Left ventricle myocardium superior (tissue), 1 donor: ENCODE measurements at regions not wholly inside any gene's neighbourhood (a gene's known extent, or its start where the extent isn't known, plus 50 kb on each side); places are given as distances from the start of the nearest gene placed in this dataset.
"Not testable (repeated sequence)": the region's sequence is repeated elsewhere in the genome, so short reads cannot be mapped to it uniquely, and the experiment has no call there.

ENCODE experiments used
- ATAC-seq: fragments of 200-7000 bp; cut with Tn5 transposase; one replicate; pipeline ENCODE4 v1.9.1; 2020; ENCODE audit warnings: mild to moderate bottlenecking, moderate library complexity
- DNase-seq: peaks from one replicate; pipeline ENCODE4 v3.0.0-alpha.2; 2020
- intact Hi-C: fragments of 100-400 bp; cut with micrococcal nuclease; formaldehyde crosslinking; loops from one replicate; pipeline ENCODE4 v1.11.0; 2022
- donor health status: DM: no; HTN: yes; CAD: no; lungs with severe emphysema.

DNA sequence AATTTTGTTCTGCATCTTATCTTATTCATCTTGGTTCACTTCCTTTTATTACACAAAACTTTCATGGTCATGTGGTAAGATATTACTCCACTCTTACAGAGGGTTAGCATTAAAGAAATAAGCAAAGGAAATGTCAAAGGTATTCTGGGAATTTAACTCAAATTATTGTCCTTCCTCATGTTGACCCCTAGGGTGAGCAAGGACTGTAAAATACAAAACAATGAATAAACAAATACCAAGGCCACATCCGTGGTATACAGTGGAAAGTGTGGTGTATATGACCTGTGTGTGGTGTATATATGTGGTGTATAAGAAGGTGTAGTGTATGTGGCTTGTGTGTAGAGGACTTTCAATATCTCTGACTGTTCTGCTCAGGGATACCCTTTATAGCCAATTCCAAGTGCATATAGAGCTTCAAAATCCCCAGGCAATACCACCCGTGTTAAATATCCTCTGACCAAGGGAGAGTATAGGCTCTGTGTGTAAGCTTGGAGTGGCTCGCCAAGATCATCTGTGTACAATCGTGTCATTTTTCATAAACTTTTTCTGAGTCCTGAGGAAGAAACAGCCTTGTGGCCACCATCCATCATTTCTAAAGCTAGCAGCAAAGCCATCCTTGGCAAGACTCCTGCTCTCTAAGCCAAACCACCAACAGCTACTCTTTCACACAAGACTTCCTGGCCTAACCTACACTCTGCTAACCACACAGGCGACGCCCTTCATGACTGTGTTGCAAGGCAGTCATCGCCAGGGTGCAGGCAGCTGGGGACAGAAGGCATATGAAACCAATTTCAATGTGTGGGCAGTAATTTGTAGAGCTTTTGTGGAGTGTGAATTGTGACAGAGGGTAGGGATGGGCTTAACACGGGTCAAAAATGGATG lies 548.0 kb downstream of the ETS1 start:
- intact Hi-C loops = no loop called here
- peak; percentile 71 for ATAC-seq
- peak; percentile 35 for DNase-seq

DNA sequence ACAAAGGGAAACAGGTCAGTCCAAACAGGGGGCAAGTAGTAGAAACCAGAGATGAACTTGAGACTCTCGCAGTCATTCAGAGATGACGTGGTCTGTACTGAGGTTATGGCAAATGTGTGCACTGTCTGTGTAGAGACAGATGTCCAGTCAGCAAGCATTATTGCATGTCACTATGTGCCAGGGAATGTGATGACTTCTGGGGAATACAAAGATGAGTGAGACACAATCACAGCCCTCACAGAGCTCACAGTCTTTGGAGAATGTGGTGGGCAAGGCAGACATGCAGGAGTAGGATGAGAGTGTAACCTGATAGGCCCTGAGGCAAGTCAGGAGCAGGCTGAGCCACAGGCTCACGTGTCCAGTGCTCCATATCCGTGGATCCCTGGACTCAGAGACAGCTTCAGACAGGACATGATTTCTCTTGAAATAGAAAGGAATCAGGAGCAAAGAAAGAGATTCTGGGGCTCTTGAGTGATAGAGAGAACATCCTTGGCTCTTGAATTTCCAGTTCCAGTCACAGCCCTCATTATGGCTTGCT lies 550.7 kb downstream of the ETS1 start:
- intact Hi-C loops = no loop called here
- ATAC-seq (no peak), DNase-seq (no peak)

DNA sequence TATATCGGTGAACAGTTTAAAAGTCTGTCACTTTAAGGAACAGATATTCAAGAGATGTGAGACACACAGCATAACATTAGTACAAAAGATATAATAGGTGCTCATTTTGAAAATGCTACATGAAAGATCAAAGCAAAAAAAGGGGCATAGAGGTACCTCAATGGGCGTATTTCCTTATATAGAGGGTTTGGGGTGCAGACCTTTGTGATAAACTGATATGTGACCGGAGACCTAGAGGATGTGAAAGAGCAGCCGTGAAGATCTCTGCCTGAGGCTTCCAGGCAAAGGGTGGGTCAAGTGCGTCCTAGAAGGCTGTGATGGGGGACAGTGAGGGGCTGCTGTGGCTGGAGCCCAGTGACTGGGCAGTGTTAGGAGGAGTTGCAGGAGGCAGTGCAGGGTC lies 551.4 kb downstream of the ETS1 start:
- ATAC-seq = no peak
- intact Hi-C loops = no loop called here
- no peak for DNase-seq

DNA sequence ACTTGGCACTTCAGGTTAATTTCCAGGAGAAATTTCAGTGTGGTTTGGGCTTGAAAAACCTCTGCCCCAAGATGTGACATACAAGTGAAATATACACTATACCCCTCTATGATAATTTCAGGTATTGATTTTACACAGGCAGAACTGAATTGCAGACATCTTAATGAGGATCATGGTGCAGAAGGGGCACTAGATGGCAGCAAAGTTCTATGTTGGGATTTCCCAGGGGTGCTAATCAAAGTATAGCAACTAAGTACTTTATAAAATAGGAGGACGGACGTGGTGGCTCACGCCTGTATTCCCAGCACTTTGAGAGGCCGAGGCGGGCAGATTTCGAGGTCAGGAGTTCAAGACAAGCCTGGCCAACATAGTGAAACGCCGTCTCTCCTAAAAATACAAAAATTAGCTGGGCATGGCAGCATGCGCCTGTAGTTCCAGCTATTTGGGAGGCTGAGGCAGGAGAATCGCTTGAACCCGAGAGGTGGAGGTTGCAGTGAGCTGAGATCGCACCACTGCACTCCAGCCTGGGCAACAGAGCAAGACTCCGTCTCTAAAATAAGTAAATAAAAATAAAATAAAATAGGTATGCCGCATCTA lies 555.7 kb downstream of the ETS1 start:
- intact Hi-C loops = loop anchor here (5.0 kb wide), 1 partner anchor 126 kb away; no protein-coding TSS in a partner anchor
- DNase-seq = not testable (repeated sequence)
- peak; percentile 63 for ATAC-seq

DNA sequence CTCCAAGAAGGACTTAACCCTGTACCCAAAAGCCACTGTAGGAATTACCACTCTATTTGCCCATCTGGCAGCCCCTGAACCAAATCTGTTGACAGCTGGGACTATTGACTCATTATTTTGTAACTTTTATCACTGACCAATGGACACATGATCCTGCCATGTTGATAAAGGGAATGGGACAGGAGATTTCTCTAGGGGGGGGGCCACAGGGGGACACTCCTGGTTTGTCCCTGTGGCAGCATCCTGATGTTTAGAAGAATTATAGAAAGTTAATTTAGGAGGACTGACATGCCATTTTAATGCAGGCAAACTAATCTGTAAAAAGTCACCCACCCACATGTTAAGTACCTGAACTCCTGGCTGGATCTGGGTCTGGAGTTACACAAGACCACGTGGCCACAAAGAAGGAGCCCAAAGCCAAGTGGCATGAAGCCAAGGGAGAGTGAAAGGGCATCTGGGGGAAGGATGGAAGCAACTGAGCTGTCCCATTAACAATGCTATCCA lies 558.1 kb downstream of the ETS1 start:
- intact Hi-C loops = no loop called here
- ATAC-seq (no peak), DNase-seq (no peak)

DNA sequence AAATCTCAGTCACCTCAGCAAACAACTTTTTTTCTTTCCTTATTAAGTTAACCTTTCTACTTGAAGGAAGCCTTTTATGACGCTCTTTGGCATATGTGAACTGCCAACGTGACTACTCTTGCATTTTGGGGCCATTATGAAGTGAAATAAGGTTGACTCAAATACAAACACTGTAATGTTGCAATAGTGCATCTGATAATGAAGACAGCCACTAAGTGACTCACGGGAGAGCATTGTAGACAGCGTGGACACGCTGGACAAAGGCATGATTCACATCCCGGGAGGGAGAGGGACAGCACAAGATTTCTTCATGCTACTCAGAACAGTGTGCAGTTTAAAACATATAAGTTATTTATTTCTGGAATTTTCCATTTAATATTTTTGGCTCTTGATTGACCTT lies 560.8 kb downstream of the ETS1 start:
- intact Hi-C loops = no loop called here
- ATAC-seq (no peak), DNase-seq (no peak)

DNA sequence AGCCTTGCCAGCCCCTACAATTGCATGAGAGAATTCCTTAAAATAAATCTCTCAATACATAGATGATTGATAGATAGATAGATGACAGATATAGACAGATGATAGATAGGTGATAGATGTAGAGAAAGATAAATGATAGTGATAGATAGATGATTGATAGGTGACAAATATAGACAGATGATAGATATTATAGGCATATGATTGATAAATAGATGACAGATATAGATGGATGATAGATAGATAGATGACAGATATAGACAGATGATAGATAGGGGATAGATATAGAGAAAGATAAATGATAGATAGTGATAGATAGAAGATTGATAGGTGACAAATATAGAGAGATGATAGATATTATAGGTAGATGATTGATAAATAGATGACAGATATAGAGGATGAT lies 564.6 kb downstream of the ETS1 start:
- ATAC-seq (no peak), DNase-seq (no peak)
- intact Hi-C loops = no loop called here

DNA sequence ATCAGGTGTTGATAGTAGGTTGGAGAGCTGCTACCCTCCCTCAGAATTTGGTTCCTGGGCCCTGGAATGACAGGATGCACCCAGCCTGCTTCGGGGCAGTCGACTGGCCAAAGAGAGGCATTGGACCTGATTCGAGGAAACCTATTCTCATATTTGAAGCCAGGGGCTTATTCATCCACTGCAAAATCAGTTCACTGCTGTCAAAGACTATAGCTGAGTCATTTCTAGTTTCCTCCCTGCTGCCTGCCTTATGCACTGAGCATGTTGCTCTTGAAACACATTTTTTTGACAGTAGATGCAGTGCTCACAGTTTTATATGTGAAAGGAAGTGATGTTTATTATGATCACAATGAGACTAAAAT lies 565.4 kb downstream of the ETS1 start:
- intact Hi-C loops = no loop called here
- ATAC-seq = no peak
- no peak for DNase-seq

DNA sequence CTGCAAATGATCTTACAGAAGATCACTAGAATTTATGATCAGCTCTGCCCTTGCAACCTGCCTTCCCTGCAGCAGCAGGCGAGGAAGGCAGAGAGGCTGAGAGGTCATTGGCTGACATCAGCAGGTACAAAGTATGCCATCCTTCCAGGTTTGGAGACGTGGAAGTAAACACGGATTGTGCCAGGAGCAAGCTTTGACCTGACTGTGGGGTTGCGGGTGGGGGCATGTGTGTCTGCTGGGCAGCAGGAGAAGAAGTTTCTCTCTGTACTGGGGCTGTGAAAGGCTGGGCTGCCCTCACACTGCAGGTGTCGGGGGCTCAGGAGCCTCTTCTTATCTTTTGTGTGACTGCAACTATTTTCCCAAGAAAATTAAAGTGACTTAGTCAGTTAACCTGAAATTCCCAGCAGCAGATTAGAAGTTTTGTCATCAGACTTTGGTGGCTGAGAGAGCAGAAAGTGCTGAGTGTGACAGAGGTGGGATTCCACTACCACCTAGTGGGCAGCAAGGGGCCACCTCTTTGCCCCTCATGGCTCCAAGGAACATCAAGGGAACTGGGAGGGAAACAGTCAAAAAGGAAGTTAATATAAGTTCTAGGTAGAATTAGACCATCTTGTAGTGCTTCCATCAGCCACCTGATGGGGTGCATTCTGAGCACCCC lies 565.9 kb downstream of the ETS1 start:
- DNase-seq = no peak
- ATAC-seq = no peak
- intact Hi-C loops = no loop called here

DNA sequence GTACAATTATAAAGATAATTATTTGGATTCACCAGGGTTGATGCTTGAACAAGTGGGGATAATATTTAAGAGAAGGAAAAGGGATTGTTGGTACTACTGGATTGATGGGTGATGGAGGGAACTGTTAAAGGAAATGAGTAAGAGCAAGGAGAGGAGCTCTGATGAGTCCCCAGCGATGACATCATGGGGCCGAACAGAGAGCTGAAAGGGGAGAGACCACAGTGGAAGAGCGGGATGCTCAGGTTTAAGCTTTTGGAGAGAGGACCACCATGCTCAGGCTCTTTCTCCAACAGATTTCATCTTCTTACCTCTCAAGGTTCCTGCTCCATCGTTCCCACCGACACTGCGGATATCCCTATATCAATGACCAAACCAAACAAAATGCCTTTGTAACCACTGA lies 568.7 kb downstream of the ETS1 start:
- intact Hi-C loops = no loop called here
- ATAC-seq = no peak

DNA sequence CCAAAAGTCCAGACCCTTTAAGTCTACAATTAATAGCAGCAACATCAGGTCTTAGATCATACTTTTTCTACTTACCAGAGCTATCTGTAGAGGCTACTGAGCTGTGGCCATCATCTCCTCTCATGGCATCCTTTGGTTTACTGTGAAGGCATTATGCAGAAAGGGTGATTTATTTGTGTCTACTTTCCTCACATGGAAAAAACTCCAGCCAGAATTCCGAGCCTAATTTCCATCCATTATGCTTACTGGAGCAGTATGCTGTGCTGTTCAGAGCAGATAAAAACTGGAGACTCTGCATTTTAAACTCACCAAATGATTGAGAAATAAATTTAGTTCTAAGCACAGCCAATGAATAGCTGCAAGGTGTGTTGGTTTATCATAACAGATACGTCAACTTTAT lies 581.8 kb downstream of the ETS1 start:
- DNase-seq (no peak), ATAC-seq (no peak)
- intact Hi-C loops = no loop called here

More for the DNA sequence above, 568.7 kb downstream of the ETS1 start:
- DNase-seq = no peak

DNA sequence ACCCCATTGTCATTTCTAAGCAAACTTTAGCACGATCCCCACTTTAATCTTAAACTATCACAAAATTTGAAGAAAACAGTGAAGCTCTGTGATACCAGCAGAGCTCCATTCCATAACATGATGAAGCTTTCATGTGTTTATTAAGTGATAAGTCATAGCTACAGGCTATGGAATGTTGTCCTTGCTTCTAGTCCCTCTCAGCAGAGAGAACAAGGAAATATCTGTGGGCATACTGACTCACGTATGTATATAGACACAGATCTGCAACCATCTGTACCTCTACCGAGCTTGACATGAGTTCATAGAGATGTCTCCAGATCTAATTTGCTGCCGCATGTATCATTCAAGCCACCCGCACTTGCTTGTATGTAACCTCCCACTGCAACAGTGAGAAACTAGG lies 588.9 kb downstream of the ETS1 start:
- no peak for ATAC-seq
- DNase-seq = no peak
- intact Hi-C loops = no loop called here

DNA sequence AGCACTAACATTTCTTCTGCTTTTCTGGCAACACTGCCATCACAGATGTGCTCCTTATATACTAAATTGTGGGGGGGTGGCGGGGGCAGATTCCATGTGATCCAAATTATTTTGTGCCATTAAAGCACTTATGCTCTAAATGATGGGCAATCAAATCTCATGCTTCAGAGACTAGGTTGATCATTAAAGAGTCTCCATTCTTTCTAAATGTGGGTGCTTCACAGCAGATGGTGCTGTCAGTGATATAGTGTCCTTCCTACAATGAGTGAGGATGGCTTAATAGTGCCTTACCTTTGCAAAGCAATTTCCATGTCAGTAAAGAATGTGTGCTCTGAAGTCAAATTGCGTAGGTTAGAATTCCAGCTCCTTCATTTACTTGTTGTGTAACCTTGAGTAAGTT lies 589.8 kb downstream of the ETS1 start:
- no peak for ATAC-seq
- intact Hi-C loops = no loop called here
- DNase-seq = no peak

DNA sequence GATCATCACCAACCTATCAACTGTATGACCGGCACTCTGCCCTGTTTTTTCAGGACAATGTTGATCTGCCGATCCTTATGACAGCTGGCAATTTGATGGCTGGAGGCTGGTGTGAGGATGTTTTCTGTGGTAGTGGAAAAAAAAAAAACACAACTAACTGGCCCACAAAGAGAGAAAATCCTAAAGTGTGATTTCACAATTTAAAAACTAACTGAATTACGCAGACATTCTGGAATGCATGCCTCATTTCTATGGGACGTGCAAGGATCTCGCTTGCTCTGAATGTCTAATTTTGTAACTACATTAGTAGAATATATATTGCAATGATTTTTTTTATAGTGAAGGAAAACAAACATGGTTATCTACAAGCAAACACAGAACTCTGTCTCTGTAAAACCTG lies 590.5 kb downstream of the ETS1 start:
- no peak for DNase-seq
- no peak for ATAC-seq
- intact Hi-C loops = no loop called here

DNA sequence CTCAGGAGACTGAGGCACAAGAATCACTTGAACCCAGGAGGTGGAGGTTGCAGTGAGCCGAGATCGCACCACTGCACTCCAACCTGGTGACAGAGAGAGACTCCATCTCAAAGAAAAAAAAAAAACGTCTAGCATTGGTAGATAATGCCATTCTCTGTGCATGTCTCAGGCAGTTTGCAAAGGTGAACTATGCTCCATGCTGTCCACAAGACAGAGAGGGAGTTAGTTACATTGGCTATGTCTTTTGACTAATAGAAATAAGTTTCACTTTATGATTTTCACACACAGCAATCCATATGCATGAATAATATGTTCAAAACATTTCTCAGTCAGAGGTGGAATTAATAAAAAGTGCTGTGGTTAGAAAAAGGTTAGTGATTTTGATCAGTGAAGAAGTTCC lies 591.4 kb downstream of the ETS1 start:
- no peak for ATAC-seq

DNA sequence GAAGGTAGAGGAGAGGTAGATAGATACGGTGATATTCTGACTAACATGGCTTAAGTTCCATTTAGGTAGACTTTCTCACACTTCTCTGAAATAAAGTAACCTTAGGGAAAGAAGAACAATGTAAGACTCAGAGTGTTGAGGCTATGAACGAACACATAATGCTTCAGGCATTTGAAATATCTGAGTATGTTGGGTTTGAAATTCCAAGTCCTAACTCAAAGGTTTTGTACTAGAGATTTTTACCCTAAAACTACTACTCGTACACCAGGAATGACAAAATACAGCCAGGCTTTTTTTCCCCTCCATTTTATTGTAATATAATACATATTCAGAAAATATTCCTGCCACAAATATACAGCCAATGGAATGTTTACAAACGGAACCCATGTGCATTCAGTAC lies 592.6 kb downstream of the ETS1 start:
- intact Hi-C loops = no loop called here
- no peak for ATAC-seq
- DNase-seq = no peak

More for the DNA sequence above, 591.4 kb downstream of the ETS1 start:
- intact Hi-C loops = no loop called here
- no peak for DNase-seq

DNA sequence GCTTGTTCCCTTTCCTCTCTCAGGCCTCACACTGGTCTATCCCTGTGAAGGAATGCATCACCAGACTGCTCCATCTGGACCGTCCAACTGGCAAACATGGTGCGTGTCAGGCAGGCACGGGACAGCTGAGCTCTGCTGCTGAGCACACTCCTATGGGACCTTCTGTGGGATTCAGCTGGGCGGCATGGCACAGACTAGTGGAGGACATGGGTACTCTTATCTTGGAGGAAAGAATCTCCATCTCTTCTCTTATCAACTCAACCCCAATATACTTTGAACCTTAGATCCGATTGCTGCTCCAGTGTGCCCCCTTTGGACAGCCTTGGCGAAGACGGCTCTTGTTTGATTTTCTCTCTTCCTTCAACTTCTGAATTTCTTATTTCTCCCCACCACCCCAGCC lies 593.6 kb downstream of the ETS1 start:
- intact Hi-C loops = no loop called here
- no peak for DNase-seq
- no peak for ATAC-seq

DNA sequence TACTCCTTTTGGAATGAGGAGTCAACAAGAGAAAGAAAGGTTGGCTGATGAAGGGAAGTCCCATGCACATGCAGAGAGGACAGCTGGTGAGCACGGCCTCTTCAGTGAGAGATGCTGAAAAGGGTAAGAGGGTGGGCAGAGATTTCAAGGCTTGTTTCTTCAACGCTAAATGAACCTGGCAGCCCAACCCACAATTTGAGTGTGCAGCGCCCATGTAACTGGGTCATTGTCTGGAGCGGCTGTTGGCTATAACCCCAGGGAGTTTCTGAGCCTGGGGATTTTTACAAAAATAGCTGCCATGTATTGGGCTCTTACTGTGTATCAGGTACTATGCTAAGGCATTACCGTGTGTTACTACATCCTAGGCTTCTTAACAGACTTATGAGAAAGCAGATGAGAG lies 594.1 kb downstream of the ETS1 start:
- intact Hi-C loops = no loop called here
- no peak for DNase-seq
- ATAC-seq = no peak

DNA sequence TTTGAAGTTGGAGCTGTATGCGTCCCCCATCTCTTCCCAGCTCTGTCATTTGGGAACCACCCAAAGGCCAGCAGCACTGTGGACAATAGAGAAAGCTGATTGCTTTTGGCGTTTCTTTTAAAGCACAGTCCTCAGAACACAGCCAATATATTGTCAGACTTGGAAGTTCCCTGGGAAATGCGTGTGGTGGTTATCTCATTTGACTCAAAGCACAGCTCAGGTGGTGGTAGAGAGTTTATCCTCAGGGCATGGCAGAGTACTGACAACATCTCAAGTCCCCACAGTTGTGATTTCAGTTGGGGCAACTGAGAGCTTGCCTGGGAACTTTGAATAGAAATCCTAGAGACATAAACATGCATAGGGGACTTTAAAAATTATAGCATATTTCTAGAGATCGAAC lies 601.3 kb downstream of the ETS1 start:
- ATAC-seq (no peak), DNase-seq (no peak)
- intact Hi-C loops = no loop called here

DNA sequence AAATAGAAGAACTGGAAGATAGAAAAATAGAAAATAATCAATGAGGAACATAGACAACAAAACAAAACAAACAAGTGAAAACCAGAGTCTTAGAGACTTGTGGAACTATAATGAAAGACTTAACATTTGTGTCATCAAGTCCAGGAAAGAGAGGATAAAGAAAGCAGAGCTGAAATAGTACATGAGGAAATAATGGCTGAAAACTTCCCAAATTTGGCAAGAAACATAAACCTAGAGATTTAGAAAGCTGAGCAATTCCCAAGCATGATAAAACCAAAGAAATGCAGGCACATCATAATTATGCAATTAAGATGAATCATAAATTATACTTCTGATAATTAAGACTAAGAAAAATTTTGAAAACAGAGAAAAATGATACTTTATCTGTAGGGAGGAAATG lies 614.5 kb downstream of the ETS1 start:
- intact Hi-C loops = no loop called here
- DNase-seq (no peak), ATAC-seq (no peak)
